ENCODE measurements at regions not wholly inside any gene's neighbourhood (a gene's known extent, or its start where the extent isn't known, plus 50 kb on each side); places are given as distances from the start of the nearest gene placed in this dataset.

GRCh38 chr7:46607176-46607575, 686.1 kb upstream of the IGFBP3 start:
- TF ChIP-seq CTCF (IDR thresholded peaks at IDR 0.05) (no peak), POLR2A (IDR thresholded peaks at IDR 0.05) (no peak)

All from thyroid gland (tissue), 4 donors.